ENCODE measurements at regions not wholly inside any gene's neighbourhood (a gene's known extent, or its start where the extent isn't known, plus 50 kb on each side); places are given as distances from the start of the nearest gene placed in this dataset.
"Not testable (repeated sequence)": the region's sequence is repeated elsewhere in the genome, so short reads cannot be mapped to it uniquely, and the experiment has no call there.

GRCh38 chr4:97437998-97438705, 705.1 kb downstream of the STPG2 start:
- DNase-seq = not testable (repeated sequence)

GRCh38 chr4:97453186-97453585, 690.1 kb downstream of the STPG2 start:
- DNase-seq = no peak

GRCh38 chr4:97457253-97457652, 686.0 kb downstream of the STPG2 start:
- no peak for DNase-seq

- DNase-seq = no peak
These were observed 675.0 kb downstream of the STPG2 start for GRCh38 chr4:97468272-97468671.

- no peak for DNase-seq
These were observed 667.7 kb downstream of the STPG2 start for GRCh38 chr4:97475621-97476020.

GRCh38 chr4:97477974-97478373, 665.3 kb downstream of the STPG2 start:
- no peak for DNase-seq

- no peak for DNase-seq
These were observed 663.9 kb downstream of the STPG2 start for GRCh38 chr4:97479388-97479787.

GRCh38 chr4:97491856-97492255, 651.4 kb downstream of the STPG2 start:
- no peak for DNase-seq

- DNase-seq = no peak
These were observed 649.3 kb downstream of the STPG2 start for GRCh38 chr4:97493815-97494518.

- DNase-seq = no peak
These were observed 646.9 kb downstream of the STPG2 start for GRCh38 chr4:97496298-97496873.

GRCh38 chr4:97498875-97499274, 644.4 kb downstream of the STPG2 start:
- no peak for DNase-seq

- no peak for DNase-seq
These were observed 642.9 kb downstream of the STPG2 start for GRCh38 chr4:97500423-97500822.

GRCh38 chr4:97504713-97505112, 638.6 kb downstream of the STPG2 start:
- no peak for DNase-seq

- DNase-seq = no peak
These were observed 635.6 kb downstream of the STPG2 start for GRCh38 chr4:97507587-97508245.
